Sigmoid colon (tissue), 4 donors: ENCODE measurements at regions not wholly inside any gene's neighbourhood (a gene's known extent, or its start where the extent isn't known, plus 50 kb on each side); places are given as distances from the start of the nearest gene placed in this dataset.

Experiments used
- CTCF ChIP-seq, 4 experiments: fragments of 450-650 bp in 3 of 4; fragments of 200-600 bp in 1 of 4; IDR thresholded peaks; one replicate each; pipeline ENCODE4 v1.5.1; 2016 to 2019; ENCODE audit warnings: antibody characterized with exemption in 4 of 4, mild to moderate bottlenecking in 3 of 4, moderate library complexity in 2 of 4
- POLR2A ChIP-seq, 2 donors: fragments of 450-650 bp; IDR thresholded peaks; one replicate each; pipeline ENCODE4 v1.6.1; 2016; ENCODE audit warnings: antibody characterized with exemption in 2 of 2, mild to moderate bottlenecking in 2 of 2, moderate library complexity in 2 of 2
- POLR2AphosphoS5 ChIP-seq, 4 donors: sonication (generic); formaldehyde crosslinking; IDR thresholded peaks; one replicate each; pipeline ENCODE4 v1.6.1; 2017; ENCODE audit warnings: antibody characterized with exemption in 4 of 4

GRCh38 chr17:71494062-71494855, 626.6 kb upstream of the SOX9 start:
- TF ChIP-seq POLR2AphosphoS5 (IDR thresholded peaks at IDR 0.05) (no peak), CTCF (IDR thresholded peaks at IDR 0.05) (no peak), POLR2A (IDR thresholded peaks at IDR 0.05) (no peak)
